SK-N-MC (cell line): ENCODE measurements at regions not wholly inside any gene's neighbourhood (a gene's known extent, or its start where the extent isn't known, plus 50 kb on each side); places are given as distances from the start of the nearest gene placed in this dataset.

ENCODE experiments used
- DNase-seq: peaks from one replicate; pipeline ENCODE4 v3.0.0-alpha.2; 2011; ENCODE audit warnings: low read depth, low spot score
- H3K27ac ChIP-seq: fragments of 200-600 bp; sonication (generic); 2 replicates; pipeline ENCODE4 v1.5.1; 2016; ENCODE audit warnings: mixed run types
- H3K36me3 ChIP-seq: fragments of 200-600 bp; sonication (generic); 2 replicates; pipeline ENCODE4 v1.6.1; 2017; ENCODE audit warnings: antibody characterized with exemption, low read length, mixed read lengths; ENCODE audit not compliant: insufficient read depth
- H3K4me3 ChIP-seq: fragments of 200-600 bp; sonication (generic); 2 replicates; pipeline ENCODE4 v1.5.1; 2016
- H3K9ac ChIP-seq: fragments of 200-600 bp; sonication (generic); 2 replicates; pipeline ENCODE4 v1.8.0; 2017; ENCODE audit warnings: mixed run types, mixed read lengths; ENCODE audit not compliant: insufficient read length
- H3K9me3 ChIP-seq: fragments of 200-600 bp; sonication (generic); 2 replicates; pipeline ENCODE4 v1.6.1; 2017; ENCODE audit warnings: low read depth, mild to moderate bottlenecking, antibody characterized with exemption, low read length, moderate library complexity, mixed read lengths
- EZH2 ChIP-seq: fragments of 200-600 bp; sonication (generic); IDR thresholded peaks from one replicate; pipeline ENCODE4 v1.6.1; 2017; ENCODE audit warnings: antibody characterized with exemption
- FOXP2 ChIP-seq: optimal IDR thresholded peaks from 2 replicates; pipeline ENCODE3; 2011; ENCODE audit warnings: mild to moderate bottlenecking, moderate library complexity; ENCODE audit not compliant: insufficient read depth; ENCODE audit errors: extremely low read length, control extremely low read depth
- POLR2AphosphoS5 ChIP-seq: IDR thresholded peaks from 2 replicates; pipeline ENCODE4 v1.6.1; 2012; ENCODE audit warnings: mild to moderate bottlenecking, low read depth, low read length, borderline replicate concordance

DNA sequence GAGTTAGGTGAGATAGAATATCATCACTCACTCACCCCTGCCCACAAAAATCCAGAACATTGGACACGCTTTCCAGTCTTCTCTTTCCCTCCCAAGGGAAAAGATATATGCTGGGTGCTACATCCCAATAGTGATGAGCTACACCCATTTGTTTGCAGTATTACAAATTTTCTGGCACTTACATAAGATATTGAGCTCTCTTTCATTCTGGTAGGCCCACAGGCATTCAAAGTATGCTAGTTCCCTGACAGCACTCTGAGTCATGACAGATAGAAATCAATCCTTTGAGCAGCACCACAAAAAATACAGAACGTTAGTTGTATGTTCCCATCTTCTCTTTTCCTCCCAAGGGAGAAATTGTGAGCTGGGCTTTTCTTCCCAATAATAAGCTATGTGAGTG is 477.6 kb upstream of the GRID2 start:
- TF ChIP-seq FOXP2 (no peak), POLR2AphosphoS5 (no peak), EZH2 (no peak)
- H3K9me3 ChIP-seq, result no peaks in the 10 kb centered on the region
- H3K36me3 ChIP-seq, result no peaks in the 10 kb centered on the region
- no peak overlapping the region for H3K9ac ChIP-seq
- H3K4me3 ChIP-seq, result no peak overlapping the region
- H3K27ac ChIP-seq, result no peak overlapping the region
- DNase-seq, result no peak

DNA sequence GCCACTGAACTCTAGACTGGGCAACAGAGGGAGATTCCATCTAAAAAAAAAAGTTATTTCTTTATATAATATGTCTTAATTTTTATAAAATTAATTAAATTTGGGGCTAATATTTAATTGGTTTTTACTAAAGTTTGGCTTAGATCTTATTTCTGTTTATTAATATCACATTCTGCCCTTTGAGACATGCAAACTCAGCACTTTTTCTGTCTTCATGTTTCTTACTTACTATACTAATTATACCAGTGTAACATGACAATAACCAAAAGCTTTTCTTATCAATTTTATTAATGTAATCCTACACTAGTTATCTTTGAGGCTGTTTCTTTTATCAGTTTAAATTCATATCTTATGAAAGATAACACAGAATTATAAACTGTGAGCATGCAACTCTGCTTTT is 475.9 kb upstream of the GRID2 start:
- DNase-seq, result no peak
- Histone ChIP-seq H3K9ac (no peak overlapping the region), H3K27ac (no peak overlapping the region), H3K9me3 (no peaks in the 10 kb centered on the region), H3K4me3 (no peak overlapping the region), H3K36me3 (no peaks in the 10 kb centered on the region)
- TF ChIP-seq POLR2AphosphoS5 (no peak), FOXP2 (no peak), EZH2 (no peak)

DNA sequence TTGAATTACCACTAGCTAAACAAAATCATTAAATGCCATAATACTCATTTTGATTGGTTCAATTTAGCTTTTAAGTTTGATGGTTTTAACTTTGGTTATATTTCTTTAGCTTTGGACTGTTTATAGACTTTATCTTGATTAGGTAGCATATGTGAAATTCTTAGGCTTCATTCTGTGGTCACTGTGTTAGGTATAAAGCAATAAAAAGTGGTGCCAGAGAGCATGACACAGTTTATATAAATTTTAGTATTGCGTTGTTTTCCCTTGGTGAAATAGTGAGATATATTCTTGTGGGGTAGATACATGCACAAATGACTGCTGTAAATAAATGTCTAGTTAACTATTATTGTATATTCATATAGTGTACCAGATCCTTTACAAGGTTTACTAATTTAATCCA is 474.2 kb upstream of the GRID2 start:
- Histone ChIP-seq H3K9ac (no peak overlapping the region), H3K4me3 (no peak overlapping the region), H3K36me3 (no peaks in the 10 kb centered on the region), H3K27ac (no peak overlapping the region), H3K9me3 (no peaks in the 10 kb centered on the region)
- no peak for TF ChIP-seq FOXP2
- TF ChIP-seq EZH2, result no peak
- no peak for DNase-seq

DNA sequence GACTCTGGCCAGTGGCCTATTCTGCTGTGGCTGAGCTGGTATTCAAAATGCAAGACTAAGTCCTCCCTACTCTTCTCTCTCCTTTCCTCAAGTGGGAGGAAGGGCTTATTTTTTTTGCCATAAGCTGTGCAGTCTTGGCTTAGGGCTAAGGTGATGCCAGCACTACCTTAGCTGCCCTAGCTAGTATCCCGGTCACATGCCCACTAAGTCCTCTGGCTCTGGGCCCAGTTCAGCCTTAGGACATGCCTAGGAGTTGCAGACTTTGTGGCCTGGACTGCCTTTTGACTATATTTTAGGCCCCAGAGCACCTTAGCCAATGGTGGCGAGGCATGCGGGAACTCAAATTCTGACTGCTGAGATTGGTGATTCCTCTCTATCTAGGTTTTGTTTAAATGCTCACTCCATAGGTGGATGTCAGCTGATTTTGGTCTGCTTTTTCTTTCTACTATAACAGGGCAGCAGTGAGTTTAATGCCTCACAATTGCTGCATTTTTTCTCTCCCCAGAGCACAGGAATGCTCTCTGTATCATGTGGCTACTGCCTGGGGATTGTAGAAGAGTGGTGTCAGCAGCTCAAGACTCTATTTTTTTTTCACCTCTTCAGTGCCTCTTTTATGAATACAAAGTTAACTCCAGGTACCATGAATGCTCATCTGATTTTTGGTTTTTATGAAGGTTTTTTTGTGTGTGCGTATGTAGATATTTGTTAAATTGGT is 472.9 kb upstream of the GRID2 start:
- Histone ChIP-seq H3K27ac (no peak overlapping the region), H3K4me3 (no peak overlapping the region), H3K9me3 (no peaks in the 10 kb centered on the region), H3K9ac (no peak overlapping the region), H3K36me3 (no peaks in the 10 kb centered on the region)
- no peak for DNase-seq
- TF ChIP-seq FOXP2 (no peak), EZH2 (no peak), POLR2AphosphoS5 (no peak)

DNA sequence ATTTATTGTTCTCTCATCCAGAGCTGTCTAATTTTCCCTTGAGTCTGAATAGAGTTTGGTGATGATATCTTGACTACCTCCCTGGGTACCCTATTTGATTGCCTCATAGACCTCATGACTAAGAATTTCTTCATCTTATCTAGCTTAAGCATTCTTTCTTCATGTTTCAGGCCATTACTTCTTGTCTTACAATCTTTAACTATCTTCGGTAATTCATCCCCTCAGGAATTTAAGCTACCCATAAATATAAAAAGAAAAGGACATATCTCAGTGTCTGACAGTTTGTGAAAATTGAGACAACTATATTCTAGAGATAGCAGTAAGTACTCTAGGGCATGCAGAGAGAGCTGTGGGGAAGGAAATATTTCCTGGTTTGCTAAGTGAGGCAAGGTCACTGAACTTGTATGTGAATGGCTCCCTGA is 466.1 kb upstream of the GRID2 start:
- DNase-seq, result peak; percentile 2
- no peak for TF ChIP-seq FOXP2
- TF ChIP-seq EZH2, result no peak
- TF ChIP-seq POLR2AphosphoS5, result no peak
- no peaks in the 10 kb centered on the region for H3K36me3 ChIP-seq
- no peak overlapping the region for H3K9ac ChIP-seq
- no peaks in the 10 kb centered on the region for H3K9me3 ChIP-seq
- no peak overlapping the region for H3K4me3 ChIP-seq
- H3K27ac ChIP-seq, result no peak overlapping the region

DNA sequence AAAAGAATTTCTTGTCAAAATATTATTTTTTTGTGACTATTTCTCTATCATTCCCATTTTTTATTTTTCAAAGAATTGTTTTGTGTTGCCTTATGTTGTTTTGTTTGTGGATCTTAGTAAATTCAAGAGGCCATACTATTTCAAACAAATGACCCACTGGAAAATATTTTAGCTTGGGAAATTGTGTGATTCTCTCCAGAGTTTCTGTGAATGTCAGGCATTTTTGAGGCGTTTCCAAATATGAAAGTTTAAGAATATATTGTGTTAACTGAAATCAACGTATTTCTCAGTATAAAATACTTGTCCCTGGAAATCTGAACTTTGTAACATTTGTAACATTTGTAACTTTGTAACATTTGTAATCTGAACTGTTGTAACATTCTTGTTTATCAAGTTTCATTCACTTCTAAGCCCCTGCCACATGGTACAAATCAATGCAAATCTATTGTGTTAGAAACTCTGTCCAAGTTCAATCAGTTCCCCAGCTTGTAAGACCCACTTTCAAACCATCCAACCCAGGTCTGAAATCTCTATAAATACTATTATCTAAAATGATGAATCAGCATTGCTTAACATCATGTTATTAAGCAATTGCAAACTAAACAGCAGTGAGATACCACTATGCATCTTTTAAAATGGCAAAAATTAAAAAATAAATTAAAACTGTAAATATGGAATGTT is 465.4 kb upstream of the GRID2 start:
- Histone ChIP-seq H3K36me3 (no peaks in the 10 kb centered on the region), H3K27ac (no peak overlapping the region), H3K4me3 (no peak overlapping the region), H3K9me3 (no peaks in the 10 kb centered on the region), H3K9ac (no peak overlapping the region)
- no peak for TF ChIP-seq FOXP2
- no peak for TF ChIP-seq EZH2
- no peak for TF ChIP-seq POLR2AphosphoS5
- no peak for DNase-seq

DNA sequence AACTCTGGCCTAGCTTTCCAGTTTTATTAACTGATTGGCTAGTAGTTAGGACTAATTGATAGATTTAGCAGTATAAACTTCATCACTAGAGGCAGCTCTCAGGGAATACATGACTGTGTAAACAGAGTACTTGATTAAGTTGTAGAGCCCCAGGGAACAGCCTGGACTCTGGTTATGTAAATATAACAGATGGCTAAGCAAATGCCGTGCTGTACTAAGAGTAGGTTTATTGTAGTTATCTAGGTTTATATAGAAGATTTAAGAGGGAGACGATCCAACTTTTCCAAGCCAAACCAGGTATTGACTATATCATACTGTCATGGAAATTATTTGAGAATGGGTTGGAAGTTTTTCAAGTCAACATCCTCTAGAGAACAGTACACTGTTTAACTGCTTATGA is 463.4 kb upstream of the GRID2 start:
- Histone ChIP-seq H3K4me3 (no peak overlapping the region), H3K27ac (no peak overlapping the region), H3K9me3 (no peaks in the 10 kb centered on the region), H3K36me3 (no peaks in the 10 kb centered on the region), H3K9ac (no peak overlapping the region)
- DNase-seq, result no peak
- TF ChIP-seq POLR2AphosphoS5, result no peak
- no peak for TF ChIP-seq EZH2
- no peak for TF ChIP-seq FOXP2

DNA sequence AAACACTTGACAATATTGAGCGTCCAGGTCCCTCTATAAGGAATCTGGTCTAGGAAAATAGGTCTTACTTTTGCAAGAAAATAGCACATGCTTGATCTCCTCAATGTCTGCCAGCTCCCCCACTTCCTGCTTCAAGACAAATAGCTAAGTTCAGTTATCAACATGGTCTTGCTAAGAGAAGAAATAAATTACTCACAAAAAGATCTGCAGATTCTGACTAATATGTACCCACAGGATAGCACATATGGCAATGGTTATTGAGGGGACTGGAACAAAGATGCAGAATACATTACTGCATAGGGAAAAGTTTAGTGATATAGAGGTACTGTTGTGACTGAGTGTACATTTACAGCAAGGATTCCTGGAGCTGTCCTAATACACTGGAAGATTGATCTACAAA is 457.5 kb upstream of the GRID2 start:
- H3K9ac ChIP-seq, result no peak overlapping the region
- no peaks in the 10 kb centered on the region for H3K36me3 ChIP-seq
- TF ChIP-seq EZH2, result no peak
- no peak for TF ChIP-seq FOXP2
- TF ChIP-seq POLR2AphosphoS5, result no peak
- H3K9me3 ChIP-seq, result no peaks in the 10 kb centered on the region
- no peak for DNase-seq
- no peak overlapping the region for H3K4me3 ChIP-seq
- H3K27ac ChIP-seq, result no peak overlapping the region
